ENCODE measurements at regions not wholly inside any gene's neighbourhood (a gene's known extent, or its start where the extent isn't known, plus 50 kb on each side); places are given as distances from the start of the nearest gene placed in this dataset.

DNA sequence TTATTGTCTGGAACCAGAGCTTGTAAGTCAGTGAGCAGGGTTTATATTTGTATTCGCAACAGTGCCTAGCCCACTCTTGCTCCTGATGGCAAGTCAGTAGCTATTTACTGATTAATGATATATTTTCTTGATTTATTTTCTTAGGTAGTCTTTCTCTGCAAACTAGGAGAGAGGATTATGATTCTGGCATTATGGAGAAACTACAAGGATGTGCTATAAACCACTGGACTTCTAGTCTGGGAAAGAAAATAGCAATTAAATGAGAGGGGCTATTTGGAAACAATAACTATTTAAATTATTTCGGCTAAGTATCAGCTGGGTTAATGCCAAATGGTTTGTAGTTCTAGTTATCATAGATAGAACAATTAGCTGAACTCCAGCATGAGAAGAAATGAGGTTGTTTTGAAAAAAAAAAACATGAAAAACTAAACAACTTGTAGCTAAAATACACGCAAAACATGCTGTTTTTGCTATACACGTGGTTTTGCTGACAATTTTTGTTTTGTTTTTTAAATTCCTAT lies 304.9 kb upstream of the TCF21 start:
- no peak overlapping the region for H3K9ac ChIP-seq (ENCODE audit: low read depth, low read length)
- no peaks in the 10 kb centered on the region for H3K4me1 ChIP-seq (ENCODE audit: insufficient read depth, low read length)
- H3K36me3 ChIP-seq (ENCODE audit: insufficient read depth, low read length): no peaks in the 10 kb centered on the region
- H3K9me3 ChIP-seq (ENCODE audit: control insufficient read depth, insufficient read depth, low read length): no peaks in the 10 kb centered on the region

DNA sequence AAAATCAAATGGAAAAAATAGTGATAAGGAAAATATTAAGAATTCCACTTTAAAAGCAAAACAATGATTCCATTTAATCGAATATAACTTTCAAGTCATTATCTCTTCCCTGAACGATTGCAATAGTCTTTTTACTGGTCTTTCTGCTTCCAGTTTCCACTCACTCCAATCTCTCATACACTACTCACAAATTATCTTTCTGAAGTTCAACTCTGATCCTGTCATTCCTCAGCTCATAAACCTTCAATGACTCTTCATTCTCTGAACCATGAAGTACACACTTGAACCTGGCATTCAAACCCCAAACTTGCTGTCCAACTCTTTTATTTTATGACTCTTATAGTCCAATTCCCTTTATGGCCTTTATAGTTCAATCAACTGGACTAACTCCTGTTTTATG lies 304.1 kb upstream of the TCF21 start:
- H3K9me3 ChIP-seq (ENCODE audit: control insufficient read depth, insufficient read depth, low read length): no peaks in the 10 kb centered on the region
- no peaks in the 10 kb centered on the region for H3K4me1 ChIP-seq (ENCODE audit: insufficient read depth, low read length)
- no peak overlapping the region for H3K9ac ChIP-seq (ENCODE audit: low read depth, low read length)
- no peaks in the 10 kb centered on the region for H3K36me3 ChIP-seq (ENCODE audit: insufficient read depth, low read length)

DNA sequence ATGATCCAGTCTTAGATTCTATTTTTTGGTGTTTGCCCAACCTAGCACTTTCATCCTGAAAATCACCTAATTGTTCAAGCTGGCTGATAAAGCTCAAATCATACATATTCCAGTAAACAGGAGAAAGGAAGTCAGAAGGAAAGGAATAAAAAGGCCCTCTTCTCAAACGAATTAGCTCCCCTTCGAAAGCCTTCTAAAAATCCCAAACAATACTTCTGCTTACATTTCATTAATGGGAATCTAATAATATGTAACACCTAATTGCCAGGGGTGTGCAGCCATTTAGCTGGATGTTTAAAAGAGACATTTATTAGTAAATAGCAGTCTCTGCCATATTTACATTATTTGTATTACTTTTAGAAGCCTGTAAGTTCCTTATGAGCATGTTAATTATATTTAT lies 302.9 kb upstream of the TCF21 start:
- Histone ChIP-seq H3K36me3 (ENCODE audit: insufficient read depth, low read length) (no peaks in the 10 kb centered on the region), H3K9me3 (ENCODE audit: control insufficient read depth, insufficient read depth, low read length) (no peaks in the 10 kb centered on the region), H3K9ac (ENCODE audit: low read depth, low read length) (no peak overlapping the region), H3K4me1 (ENCODE audit: insufficient read depth, low read length) (no peaks in the 10 kb centered on the region; the same call in 1 of the 2 replicates)

DNA sequence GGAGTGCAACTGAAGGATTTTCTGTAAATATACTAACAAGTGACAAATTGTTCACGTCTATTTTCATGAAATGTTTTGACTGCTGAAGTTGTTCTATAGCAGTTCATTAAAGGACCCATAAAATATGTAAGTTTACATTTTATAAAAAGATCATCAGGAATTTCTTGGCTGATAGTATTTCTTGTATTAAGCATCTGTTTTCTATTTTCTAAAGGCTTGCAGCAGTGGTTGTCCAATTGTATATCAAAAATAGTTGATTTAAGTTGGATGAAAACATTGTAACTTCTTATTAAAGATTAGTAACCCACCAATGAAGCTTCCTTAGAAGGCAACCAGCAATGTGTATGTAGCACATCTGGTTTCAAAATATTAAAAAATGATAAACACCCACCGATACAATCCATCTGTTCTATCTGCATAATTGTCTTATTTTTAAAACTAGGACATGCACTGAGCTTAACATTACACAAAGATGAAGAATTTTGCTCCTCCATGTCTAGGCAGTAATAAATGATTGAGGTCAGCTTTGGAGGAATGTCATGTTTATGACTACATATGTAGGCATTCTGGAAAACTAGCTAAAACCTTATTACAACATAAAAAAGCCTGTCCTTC lies 301.3 kb upstream of the TCF21 start:
- H3K9ac ChIP-seq (ENCODE audit: low read depth, low read length): no peak overlapping the region
- H3K36me3 ChIP-seq (ENCODE audit: insufficient read depth, low read length): no peaks in the 10 kb centered on the region
- H3K9me3 ChIP-seq (ENCODE audit: control insufficient read depth, insufficient read depth, low read length): no peaks in the 10 kb centered on the region
- no peaks in the 10 kb centered on the region; the same call in 1 of the 2 replicates for H3K4me1 ChIP-seq (ENCODE audit: insufficient read depth, low read length)

DNA sequence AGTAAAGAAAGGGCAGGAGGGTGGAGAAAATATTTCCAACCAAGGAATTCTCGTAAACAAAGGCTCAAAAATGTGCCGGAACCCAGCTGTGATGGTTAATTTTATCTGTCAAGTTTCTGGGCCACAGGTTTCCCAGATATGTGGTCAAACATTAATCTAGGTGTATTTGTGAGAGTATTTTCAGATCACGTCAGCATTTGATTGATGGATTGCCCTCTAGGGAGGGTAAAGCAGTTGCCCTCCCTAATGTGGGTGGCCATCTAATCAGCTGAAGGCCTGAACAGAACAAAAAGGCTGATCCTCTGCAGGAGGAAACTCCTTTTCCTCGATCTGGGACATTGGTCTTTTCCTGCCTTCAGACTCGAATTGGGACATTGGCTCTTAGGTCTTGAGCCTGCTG lies 298.7 kb upstream of the TCF21 start:
- H3K9ac ChIP-seq (ENCODE audit: low read depth, low read length): no peak overlapping the region
- no peaks in the 10 kb centered on the region; the same call in 1 of the 2 replicates for H3K4me1 ChIP-seq (ENCODE audit: insufficient read depth, low read length)
- no peaks in the 10 kb centered on the region for H3K36me3 ChIP-seq (ENCODE audit: insufficient read depth, low read length)
- H3K9me3 ChIP-seq (ENCODE audit: control insufficient read depth, insufficient read depth, low read length): no peaks in the 10 kb centered on the region

DNA sequence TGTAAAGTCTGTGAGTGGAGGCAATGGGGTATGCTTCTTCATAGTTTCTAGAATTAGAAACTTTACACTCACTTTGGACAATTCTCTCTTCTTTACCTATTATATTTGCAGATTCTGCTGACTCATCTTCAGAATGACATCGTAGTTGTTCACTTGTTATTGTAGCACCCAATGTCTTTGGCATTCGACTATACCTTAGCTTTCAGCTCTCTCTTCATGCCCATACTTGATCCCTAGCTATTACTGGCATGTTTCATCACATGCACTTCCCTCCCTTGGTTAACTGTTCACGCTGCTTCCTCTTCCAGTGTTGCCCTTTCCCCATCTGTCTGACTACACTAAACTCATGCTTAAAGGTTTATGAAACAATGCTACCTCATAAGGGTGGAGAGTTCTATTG lies 298.1 kb upstream of the TCF21 start:
- no peaks in the 10 kb centered on the region; the same call in 1 of the 2 replicates for H3K4me1 ChIP-seq (ENCODE audit: insufficient read depth, low read length)
- H3K36me3 ChIP-seq (ENCODE audit: insufficient read depth, low read length): no peaks in the 10 kb centered on the region
- H3K9me3 ChIP-seq (ENCODE audit: control insufficient read depth, insufficient read depth, low read length): no peaks in the 10 kb centered on the region
- H3K9ac ChIP-seq (ENCODE audit: low read depth, low read length): no peak overlapping the region

GRCh38 chr6:133591275-133591674 lies 297.6 kb upstream of the TCF21 start:
- no peaks in the 10 kb centered on the region for H3K36me3 ChIP-seq (ENCODE audit: insufficient read depth, low read length)
- no peak overlapping the region for H3K9ac ChIP-seq (ENCODE audit: low read depth, low read length)
- H3K9me3 ChIP-seq (ENCODE audit: control insufficient read depth, insufficient read depth, low read length): no peaks in the 10 kb centered on the region
- H3K4me1 ChIP-seq (ENCODE audit: insufficient read depth, low read length): no peaks in the 10 kb centered on the region; the same call in 1 of the 2 replicates

- no peaks in the 10 kb centered on the region for H3K36me3 ChIP-seq (ENCODE audit: insufficient read depth, low read length)
- no peak overlapping the region for H3K9ac ChIP-seq (ENCODE audit: low read depth, low read length)
- no peaks in the 10 kb centered on the region; the same call in 1 of the 2 replicates for H3K4me1 ChIP-seq (ENCODE audit: insufficient read depth, low read length)
- H3K9me3 ChIP-seq (ENCODE audit: control insufficient read depth, insufficient read depth, low read length): no peaks in the 10 kb centered on the region
These were observed 294.2 kb upstream of the TCF21 start for GRCh38 chr6:133594652-133595110.

- Histone ChIP-seq H3K9ac (ENCODE audit: low read depth, low read length) (no peak overlapping the region), H3K36me3 (ENCODE audit: insufficient read depth, low read length) (no peaks in the 10 kb centered on the region), H3K4me1 (ENCODE audit: insufficient read depth, low read length) (no peaks in the 10 kb centered on the region; the same call in 1 of the 2 replicates), H3K9me3 (ENCODE audit: control insufficient read depth, insufficient read depth, low read length) (no peaks in the 10 kb centered on the region)
These were observed 293.7 kb upstream of the TCF21 start for GRCh38 chr6:133595111-133595761.

GRCh38 chr6:133606852-133607251 lies 282.1 kb upstream of the TCF21 start:
- no peak overlapping the region for H3K9ac ChIP-seq (ENCODE audit: low read depth, low read length)
- H3K4me1 ChIP-seq (ENCODE audit: insufficient read depth, low read length): peaks cover 4% of the 10 kb centered on the region; the same call in 1 of the 2 replicates
- H3K36me3 ChIP-seq (ENCODE audit: insufficient read depth, low read length): no peaks in the 10 kb centered on the region
- no peaks in the 10 kb centered on the region for H3K9me3 ChIP-seq (ENCODE audit: control insufficient read depth, insufficient read depth, low read length)

DNA sequence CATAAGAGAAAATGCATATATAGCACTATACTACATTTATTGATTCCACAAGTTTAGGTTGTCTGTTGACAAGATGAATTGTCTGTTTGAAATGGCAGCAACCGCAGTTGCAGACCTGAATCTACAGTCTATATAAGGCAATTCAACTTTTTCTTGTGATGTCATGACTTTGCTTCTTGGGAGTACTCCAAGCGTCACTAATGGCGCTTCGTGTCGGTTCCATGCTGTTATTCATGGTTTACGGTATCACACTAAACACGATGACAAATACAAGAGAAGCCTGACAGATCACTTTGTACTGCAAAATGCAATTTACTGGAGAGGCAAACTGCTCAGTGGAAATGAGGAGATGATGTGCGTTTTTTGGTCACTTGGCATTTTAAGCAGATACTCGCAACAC lies 280.3 kb upstream of the TCF21 start:
- Histone ChIP-seq H3K4me1 (ENCODE audit: insufficient read depth, low read length) (peaks cover 8% of the 10 kb centered on the region; the same call in 1 of the 2 replicates), H3K36me3 (ENCODE audit: insufficient read depth, low read length) (no peaks in the 10 kb centered on the region), H3K9ac (ENCODE audit: low read depth, low read length) (no peak overlapping the region), H3K9me3 (ENCODE audit: control insufficient read depth, insufficient read depth, low read length) (no peaks in the 10 kb centered on the region)

DNA sequence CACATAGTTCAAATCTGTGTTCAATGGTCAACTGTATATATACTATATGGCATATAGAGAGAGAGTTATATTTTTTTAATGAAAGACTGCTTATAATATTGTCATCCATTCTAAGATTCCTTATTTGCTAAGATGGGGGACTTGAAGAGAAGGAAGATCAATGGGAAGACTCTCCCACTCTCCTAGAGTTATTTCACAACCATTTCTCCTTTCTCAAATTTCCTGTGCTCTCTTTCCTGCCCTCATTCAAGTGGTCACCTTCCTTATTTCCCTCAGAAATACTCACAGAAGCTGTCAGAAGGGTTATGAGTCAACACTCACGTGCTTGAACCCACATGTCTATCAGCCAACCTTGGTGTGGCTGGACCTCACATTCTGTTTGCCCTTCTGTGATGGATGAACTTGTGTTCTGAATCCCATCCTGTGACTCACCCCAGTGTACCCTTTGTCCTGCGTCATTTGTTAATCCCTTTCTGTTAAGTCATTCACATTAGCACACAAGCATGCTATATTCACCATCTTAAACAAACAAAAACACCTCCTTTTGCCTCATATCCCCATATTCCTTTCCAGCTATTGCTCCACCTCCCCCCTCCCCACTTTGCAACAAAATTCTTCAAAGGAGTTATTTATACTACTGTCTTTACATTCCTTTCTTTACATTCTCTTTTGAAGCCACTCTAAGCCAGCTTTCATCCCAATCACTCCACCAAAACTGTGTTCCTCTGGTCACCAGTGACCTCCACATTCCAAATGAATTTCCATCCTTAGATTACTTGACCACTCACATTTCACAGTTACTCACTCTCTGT lies 279.3 kb upstream of the TCF21 start:
- H3K9me3 ChIP-seq (ENCODE audit: control insufficient read depth, insufficient read depth, low read length): no peaks in the 10 kb centered on the region
- H3K4me1 ChIP-seq (ENCODE audit: insufficient read depth, low read length): peaks cover 8% of the 10 kb centered on the region; the same call in 1 of the 2 replicates
- H3K9ac ChIP-seq (ENCODE audit: low read depth, low read length): no peak overlapping the region
- no peaks in the 10 kb centered on the region for H3K36me3 ChIP-seq (ENCODE audit: insufficient read depth, low read length)

DNA sequence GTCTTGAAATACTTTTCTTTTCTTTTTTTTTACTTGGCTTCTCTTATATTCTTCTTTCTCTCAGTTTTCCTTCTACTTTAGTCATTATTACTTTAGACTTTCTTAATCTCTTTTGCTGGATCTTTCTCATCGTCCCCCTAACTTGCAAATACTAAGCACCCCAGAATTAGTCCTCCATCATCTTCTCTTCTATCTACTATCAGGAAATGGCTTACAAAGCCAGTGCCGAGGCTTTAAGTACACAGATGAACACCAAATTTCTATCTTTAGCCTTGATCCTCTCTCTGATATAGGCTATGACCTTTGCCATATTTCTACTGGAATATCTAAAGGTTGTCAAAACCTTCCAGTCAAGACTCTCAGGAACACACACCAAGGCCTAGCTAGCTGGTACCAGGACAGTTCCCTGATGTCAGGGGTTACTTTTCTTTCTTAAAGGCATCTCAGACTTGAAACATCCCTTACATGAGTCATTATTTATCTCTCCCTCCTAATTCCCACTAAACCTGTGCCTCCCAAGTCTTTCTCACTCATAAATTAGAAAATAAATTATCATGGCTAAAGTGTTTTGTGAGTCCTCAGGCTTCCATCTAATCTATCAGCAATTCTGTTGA lies 278.6 kb upstream of the TCF21 start:
- Histone ChIP-seq H3K4me1 (ENCODE audit: insufficient read depth, low read length) (peaks cover 8% of the 10 kb centered on the region; the same call in 1 of the 2 replicates), H3K36me3 (ENCODE audit: insufficient read depth, low read length) (no peaks in the 10 kb centered on the region), H3K9ac (ENCODE audit: low read depth, low read length) (no peak overlapping the region), H3K9me3 (ENCODE audit: control insufficient read depth, insufficient read depth, low read length) (no peaks in the 10 kb centered on the region)

GRCh38 chr6:133610971-133611370 lies 277.9 kb upstream of the TCF21 start:
- H3K9ac ChIP-seq (ENCODE audit: low read depth, low read length): no peak overlapping the region
- H3K36me3 ChIP-seq (ENCODE audit: insufficient read depth, low read length): no peaks in the 10 kb centered on the region
- peaks cover 8% of the 10 kb centered on the region; the same call in 1 of the 2 replicates for H3K4me1 ChIP-seq (ENCODE audit: insufficient read depth, low read length)
- no peaks in the 10 kb centered on the region for H3K9me3 ChIP-seq (ENCODE audit: control insufficient read depth, insufficient read depth, low read length)

All from ES-I3 (cell line).